ENCODE measurements at regions not wholly inside any gene's neighbourhood (a gene's known extent, or its start where the extent isn't known, plus 50 kb on each side); places are given as distances from the start of the nearest gene placed in this dataset.

DNA sequence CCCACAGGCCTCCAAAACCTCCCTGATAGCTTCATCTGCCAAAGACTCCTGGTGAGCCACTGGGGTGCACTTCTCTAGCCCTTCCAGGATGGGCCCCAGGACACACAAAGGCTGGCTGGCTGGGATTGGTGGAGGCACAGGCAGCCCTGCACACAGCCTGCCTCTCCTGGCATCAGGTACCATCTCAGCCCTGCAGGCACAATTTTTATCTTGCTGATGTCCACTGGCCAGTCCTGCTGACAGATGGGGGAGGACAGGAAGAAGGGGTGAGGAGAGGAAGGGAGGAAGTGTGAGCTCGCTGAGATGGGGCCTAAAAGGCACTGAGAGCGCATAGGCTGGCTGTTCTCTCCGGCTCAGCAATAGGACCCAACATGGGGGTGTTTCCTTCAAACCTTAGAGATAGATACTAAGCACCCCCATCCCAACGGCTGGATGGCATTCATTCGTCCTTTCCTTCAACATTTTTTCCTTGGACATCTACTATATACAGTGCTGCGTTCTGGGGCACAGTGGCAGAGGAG, 92.7 kb downstream of the PJA1 start:
- no peak for DNase-seq (ENCODE audit: extremely low read depth, insufficient read length)
- Histone ChIP-seq H3K27me3 (replicated peaks; ENCODE audit: control insufficient read depth, insufficient read depth, low read length) (no peaks in the 10 kb centered on the region; the same call in 1 of the 2 replicates), H3K4me3 (replicated peaks; ENCODE audit: low read depth, low read length) (no peak overlapping the region), H3K36me3 (ENCODE audit: control insufficient read depth, insufficient read depth, low read length) (no peaks in the 10 kb centered on the region)
- TF ChIP-seq, protein P1, sequence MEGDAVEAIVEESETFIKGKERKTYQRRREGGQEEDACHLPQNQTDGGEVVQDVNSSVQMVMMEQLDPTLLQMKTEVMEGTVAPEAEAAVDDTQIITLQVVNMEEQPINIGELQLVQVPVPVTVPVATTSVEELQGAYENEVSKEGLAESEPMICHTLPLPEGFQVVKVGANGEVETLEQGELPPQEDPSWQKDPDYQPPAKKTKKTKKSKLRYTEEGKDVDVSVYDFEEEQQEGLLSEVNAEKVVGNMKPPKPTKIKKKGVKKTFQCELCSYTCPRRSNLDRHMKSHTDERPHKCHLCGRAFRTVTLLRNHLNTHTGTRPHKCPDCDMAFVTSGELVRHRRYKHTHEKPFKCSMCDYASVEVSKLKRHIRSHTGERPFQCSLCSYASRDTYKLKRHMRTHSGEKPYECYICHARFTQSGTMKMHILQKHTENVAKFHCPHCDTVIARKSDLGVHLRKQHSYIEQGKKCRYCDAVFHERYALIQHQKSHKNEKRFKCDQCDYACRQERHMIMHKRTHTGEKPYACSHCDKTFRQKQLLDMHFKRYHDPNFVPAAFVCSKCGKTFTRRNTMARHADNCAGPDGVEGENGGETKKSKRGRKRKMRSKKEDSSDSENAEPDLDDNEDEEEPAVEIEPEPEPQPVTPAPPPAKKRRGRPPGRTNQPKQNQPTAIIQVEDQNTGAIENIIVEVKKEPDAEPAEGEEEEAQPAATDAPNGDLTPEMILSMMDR (IDR thresholded peaks at IDR 0.05; ENCODE audit: insufficient read depth, low read length, poor library complexity, severe bottlenecking), result no peak

DNA sequence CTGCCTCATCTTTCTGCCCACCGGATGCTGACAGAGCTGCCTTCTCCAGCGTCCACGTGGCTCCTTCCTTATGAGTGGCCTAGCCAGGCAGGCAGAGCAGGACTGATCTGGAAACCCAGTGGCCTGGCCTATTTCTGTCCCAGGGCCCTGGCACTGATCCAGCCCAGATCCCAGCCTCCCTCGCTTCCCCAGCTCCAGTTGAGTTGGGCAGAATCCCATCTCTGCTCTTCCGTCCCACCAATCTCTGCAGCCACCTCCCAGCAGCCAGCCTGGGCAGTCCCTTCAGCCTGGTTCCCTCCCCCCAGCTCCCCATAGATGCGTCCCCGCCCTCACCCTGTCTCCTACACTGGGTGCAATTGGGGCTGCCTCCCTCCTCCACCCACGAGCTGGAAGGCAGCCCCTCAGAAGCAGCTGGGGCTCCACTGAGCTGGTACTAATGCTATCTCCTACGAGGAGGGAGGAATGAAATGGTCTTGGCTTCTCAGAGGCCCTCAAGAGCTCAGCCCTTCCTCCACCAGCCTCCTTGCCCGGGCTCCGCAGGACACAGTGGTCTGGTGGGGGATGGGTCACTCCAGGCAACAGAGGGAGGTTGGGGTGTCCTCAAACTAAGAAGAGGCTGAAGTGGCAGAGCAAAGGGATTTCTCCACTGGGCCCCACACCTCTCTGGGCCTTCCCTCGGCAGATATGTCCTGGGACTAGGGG, 94.2 kb downstream of the PJA1 start:
- no peak for DNase-seq (ENCODE audit: extremely low read depth, insufficient read length)
- H3K36me3 ChIP-seq (ENCODE audit: control insufficient read depth, insufficient read depth, low read length), result no peaks in the 10 kb centered on the region
- no peak overlapping the region for H3K4me3 ChIP-seq (replicated peaks; ENCODE audit: low read depth, low read length)
- TF ChIP-seq, protein P1 (IDR thresholded peaks at IDR 0.05; ENCODE audit: insufficient read depth, low read length, poor library complexity, severe bottlenecking), result no peak
- no peaks in the 10 kb centered on the region; the same call in 1 of the 2 replicates for H3K27me3 ChIP-seq (replicated peaks; ENCODE audit: control insufficient read depth, insufficient read depth, low read length)

DNA sequence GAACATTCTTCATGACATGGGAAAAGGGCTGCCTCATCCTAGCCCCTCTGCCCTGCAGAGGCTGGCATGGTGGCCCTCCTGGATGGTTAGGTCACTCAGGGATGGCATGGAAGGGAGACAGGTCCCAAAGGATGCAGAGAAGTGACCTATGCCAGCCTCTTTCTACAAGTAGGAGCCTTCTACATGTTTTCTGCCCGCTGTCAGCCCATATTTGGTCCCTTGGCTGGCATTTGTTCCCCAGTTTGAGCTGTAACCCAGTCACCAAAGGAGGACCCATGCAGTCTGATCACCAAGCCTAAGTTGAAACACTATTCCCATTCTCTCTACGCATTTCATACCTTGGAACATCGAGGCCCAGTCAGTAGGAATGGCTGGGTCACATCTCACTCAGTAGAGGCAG, 95.4 kb downstream of the PJA1 start:
- Histone ChIP-seq H3K27me3 (replicated peaks; ENCODE audit: control insufficient read depth, insufficient read depth, low read length) (peaks cover 2% of the 10 kb centered on the region), H3K36me3 (ENCODE audit: control insufficient read depth, insufficient read depth, low read length) (no peaks in the 10 kb centered on the region), H3K4me3 (replicated peaks; ENCODE audit: low read depth, low read length) (no peak overlapping the region)
- TF ChIP-seq, protein P1 (IDR thresholded peaks at IDR 0.05; ENCODE audit: insufficient read depth, low read length, poor library complexity, severe bottlenecking), result no peak
- DNase-seq (ENCODE audit: extremely low read depth, insufficient read length), result no peak

DNA sequence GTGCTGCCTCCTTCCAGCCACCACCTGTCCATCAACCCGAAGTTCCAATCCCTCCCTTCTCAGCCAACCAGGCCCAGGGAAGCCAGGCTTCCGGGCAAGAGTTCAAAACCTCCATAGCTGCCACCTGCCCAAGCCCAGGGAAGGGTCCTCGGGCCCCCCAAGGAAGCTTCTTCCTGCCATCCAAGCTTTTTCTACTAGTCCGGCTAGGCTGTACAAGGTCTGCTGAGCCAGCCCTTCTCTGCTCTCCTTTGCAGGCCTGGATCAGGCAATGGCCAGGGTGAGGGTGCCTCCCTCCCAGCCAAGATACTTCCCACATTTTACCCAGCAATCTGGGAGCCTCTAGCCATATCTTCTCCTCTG, 96.2 kb downstream of the PJA1 start:
- no peak for DNase-seq (ENCODE audit: extremely low read depth, insufficient read length)
- TF ChIP-seq, protein P1 (IDR thresholded peaks at IDR 0.05; ENCODE audit: insufficient read depth, low read length, poor library complexity, severe bottlenecking), result no peak
- no peak overlapping the region for H3K4me3 ChIP-seq (replicated peaks; ENCODE audit: low read depth, low read length)
- peaks cover 2% of the 10 kb centered on the region for H3K27me3 ChIP-seq (replicated peaks; ENCODE audit: control insufficient read depth, insufficient read depth, low read length)
- H3K36me3 ChIP-seq (ENCODE audit: control insufficient read depth, insufficient read depth, low read length), result no peaks in the 10 kb centered on the region

DNA sequence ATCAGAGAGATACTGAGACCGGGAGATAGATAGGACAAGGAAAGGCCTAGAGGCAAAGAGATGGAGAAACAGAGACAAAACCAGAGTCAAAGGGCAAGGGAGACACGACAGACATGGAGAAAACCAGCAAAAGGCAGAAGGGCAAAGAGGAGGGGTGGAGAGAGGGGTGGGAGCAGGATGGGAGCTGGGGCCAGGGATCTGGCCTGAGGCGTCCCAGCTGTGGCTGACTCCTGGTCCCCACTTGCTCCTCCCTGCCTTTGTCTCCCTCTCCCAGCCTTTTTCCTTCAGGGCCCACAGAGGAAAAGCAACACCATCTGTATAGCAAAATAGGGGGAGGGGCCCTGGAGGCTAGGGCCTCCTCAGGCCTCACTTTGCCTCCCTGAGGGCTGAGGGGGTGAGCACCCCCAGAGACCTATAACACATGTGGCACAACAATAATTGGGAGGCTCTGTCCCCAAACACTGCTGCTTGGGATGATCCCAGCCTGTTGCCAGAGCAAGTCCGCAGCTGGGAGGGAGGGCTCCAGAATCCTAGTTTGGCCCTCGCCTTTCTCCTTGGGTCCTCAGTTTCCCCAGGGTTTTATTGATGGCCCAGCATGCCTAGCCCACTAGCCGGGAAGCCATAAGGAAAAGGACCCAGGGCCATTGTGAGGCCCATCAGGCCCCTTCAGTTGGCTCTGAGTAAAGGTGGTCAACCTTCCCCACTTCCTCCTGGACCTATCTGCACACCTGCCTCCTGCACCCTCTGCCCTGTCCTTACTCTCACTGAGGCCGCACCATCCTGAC, 96.8 kb downstream of the PJA1 start:
- no peak overlapping the region for H3K4me3 ChIP-seq (replicated peaks; ENCODE audit: low read depth, low read length)
- no peaks in the 10 kb centered on the region for H3K36me3 ChIP-seq (ENCODE audit: control insufficient read depth, insufficient read depth, low read length)
- TF ChIP-seq, protein P1 (IDR thresholded peaks at IDR 0.05; ENCODE audit: insufficient read depth, low read length, poor library complexity, severe bottlenecking), result no peak
- DNase-seq (ENCODE audit: extremely low read depth, insufficient read length), result no peak
- peaks cover 2% of the 10 kb centered on the region for H3K27me3 ChIP-seq (replicated peaks; ENCODE audit: control insufficient read depth, insufficient read depth, low read length)

Measured in GM06990 (cell line).